Sigmoid colon (tissue), 6 donors: ENCODE measurements at regions not wholly inside any gene's neighbourhood (a gene's known extent, or its start where the extent isn't known, plus 50 kb on each side); places are given as distances from the start of the nearest gene placed in this dataset.

Experiments used
- DNase-seq: peaks from one replicate; pipeline ENCODE4 v3.0.0-alpha.2; 2019
- H3K27ac ChIP-seq, 4 donors: fragments of 200-600 bp; sonication (generic); one replicate each; pipeline ENCODE4 v1.5.1; 2016 to 2019; ENCODE audit warnings: mild to moderate bottlenecking in 1 of 4
- H3K27me3 ChIP-seq, 3 donors: fragments of 200-600 bp; sonication (generic); one replicate each; pipeline ENCODE4 v1.5.1; 2019; ENCODE audit warnings: mild to moderate bottlenecking in 1 of 3
- H3K36me3 ChIP-seq, 4 donors: fragments of 200-600 bp; sonication (generic); one replicate each; pipeline ENCODE4 v1.5.1; 2016 to 2019
- H3K4me1 ChIP-seq, 4 donors: fragments of 200-600 bp; sonication (generic); one replicate each; pipeline ENCODE4 v1.5.1; 2017 to 2019
- H3K4me3 ChIP-seq, 4 donors: fragments of 200-600 bp; sonication (generic); one replicate each; pipeline ENCODE4 v1.5.1; 2017 to 2019; ENCODE audit warnings: mild to moderate bottlenecking in 2 of 4, moderate library complexity in 1 of 4
- H3K9me3 ChIP-seq, 4 donors: fragments of 200-600 bp in 3 of 4; sonication (generic) in 3 of 4; one replicate each; pipeline versions ENCODE4 v1.5.1 to v1.6.1; 2013 to 2019
- CTCF ChIP-seq, 4 experiments: fragments of 450-650 bp in 3 of 4; fragments of 200-600 bp in 1 of 4; IDR thresholded peaks; one replicate each; pipeline ENCODE4 v1.5.1; 2016 to 2019; ENCODE audit warnings: antibody characterized with exemption in 4 of 4, mild to moderate bottlenecking in 3 of 4, moderate library complexity in 2 of 4
- EP300 ChIP-seq, 4 donors: sonication (generic); formaldehyde crosslinking; IDR thresholded peaks; one replicate each; pipeline ENCODE4 v1.6.1; 2017; ENCODE audit warnings: antibody characterized with exemption in 4 of 4
- POLR2A ChIP-seq, 2 donors: fragments of 450-650 bp; IDR thresholded peaks; one replicate each; pipeline ENCODE4 v1.6.1; 2016; ENCODE audit warnings: antibody characterized with exemption in 2 of 2, mild to moderate bottlenecking in 2 of 2, moderate library complexity in 2 of 2
- POLR2AphosphoS5 ChIP-seq, 4 donors: sonication (generic); formaldehyde crosslinking; IDR thresholded peaks; one replicate each; pipeline ENCODE4 v1.6.1; 2017; ENCODE audit warnings: antibody characterized with exemption in 4 of 4
- WGBS, 2 donors: extraction: QIAGEN DNeasy Blood & Tissue Kit; methylation state at CpG; one replicate each; pipeline ENCODE4 v1.1.7; 2013; 5-methylcytosine and 5-hydroxymethylcytosine counted together
- intact Hi-C: fragments of 100-400 bp; cut with DNase I; formaldehyde crosslinking; loops from one replicate; pipeline ENCODE4 v1.15.1; 2023
- donor health status: healthy with polysubstance abuse.
- donor health status: healthy.

GRCh38 chr10:78255214-78255613, 221.6 kb downstream of the RPS24 start:
- intact Hi-C loops: no loop called here
- no peaks in the 10 kb centered on the region for H3K27me3 ChIP-seq
- H3K36me3 ChIP-seq: no peaks in the 10 kb centered on the region
- no peaks in the 10 kb centered on the region for H3K9me3 ChIP-seq
- H3K4me1 ChIP-seq: peaks cover 0 to 16% (median 12%) of the 10 kb centered on the region in 4 donors
- TF ChIP-seq CTCF (IDR thresholded peaks at IDR 0.05) (no peak), EP300 (IDR thresholded peaks at IDR 0.05) (no peak), POLR2AphosphoS5 (IDR thresholded peaks at IDR 0.05) (no peak), POLR2A (IDR thresholded peaks at IDR 0.05) (no peak)
- no peak for DNase-seq
- no peak overlapping the region for H3K4me3 ChIP-seq
- peak overlapping the region in 3 of 4 donors; percentile 74 to 83 (median 76) for H3K27ac ChIP-seq
- 70 to 80% methylated on average over 3 of the region's 3 CpGs for WGBS, 2 donors

- Histone ChIP-seq H3K4me1 (peaks cover 0 to 16% (median 12%) of the 10 kb centered on the region in 4 donors), H3K27ac (peak overlapping the region; percentile 74 to 83 (median 76)), H3K9me3 (no peaks in the 10 kb centered on the region), H3K27me3 (no peaks in the 10 kb centered on the region), H3K36me3 (no peaks in the 10 kb centered on the region), H3K4me3 (no peak overlapping the region)
- DNase-seq: peak; percentile 84
- intact Hi-C loops: no loop called here
- TF ChIP-seq EP300 (IDR thresholded peaks at IDR 0.05) (peak in 1 of 4 donors; percentile 36), POLR2A (IDR thresholded peaks at IDR 0.05) (no peak), POLR2AphosphoS5 (IDR thresholded peaks at IDR 0.05) (peak; percentile 20 to 87 (median 70)), CTCF (IDR thresholded peaks at IDR 0.05) (no peak)
- WGBS, 2 donors: 69 to 73% methylated on average over 9 of the region's 9 CpGs
These were observed 222.4 kb downstream of the RPS24 start for GRCh38 chr10:78255796-78256638.

- H3K4me3 ChIP-seq: no peak overlapping the region
- no peaks in the 10 kb centered on the region for H3K27me3 ChIP-seq
- TF ChIP-seq CTCF (IDR thresholded peaks at IDR 0.05): no peak
- TF ChIP-seq POLR2AphosphoS5 (IDR thresholded peaks at IDR 0.05): no peak
- no peak for TF ChIP-seq EP300 (IDR thresholded peaks at IDR 0.05)
- no peak for TF ChIP-seq POLR2A (IDR thresholded peaks at IDR 0.05)
- H3K4me1 ChIP-seq: peaks cover 0 to 16% (median 12%) of the 10 kb centered on the region in 4 donors
- no peaks in the 10 kb centered on the region for H3K9me3 ChIP-seq
- DNase-seq: no peak
- no peak overlapping the region for H3K27ac ChIP-seq
- WGBS, 2 donors: 69 to 87% methylated on average over 4 of the region's 4 CpGs
- H3K36me3 ChIP-seq: no peaks in the 10 kb centered on the region
- intact Hi-C loops: no loop called here
These were observed 224.8 kb downstream of the RPS24 start for GRCh38 chr10:78258323-78259030.

GRCh38 chr10:78259391-78259790, 225.7 kb downstream of the RPS24 start:
- H3K36me3 ChIP-seq: no peaks in the 10 kb centered on the region
- H3K4me3 ChIP-seq: no peak overlapping the region
- H3K27ac ChIP-seq: no peak overlapping the region
- no peaks in the 10 kb centered on the region for H3K9me3 ChIP-seq
- TF ChIP-seq CTCF (IDR thresholded peaks at IDR 0.05) (no peak), POLR2AphosphoS5 (IDR thresholded peaks at IDR 0.05) (no peak), POLR2A (IDR thresholded peaks at IDR 0.05) (no peak), EP300 (IDR thresholded peaks at IDR 0.05) (no peak)
- no peak for DNase-seq
- intact Hi-C loops: no loop called here
- peaks cover 0 to 16% (median 12%) of the 10 kb centered on the region in 4 donors for H3K4me1 ChIP-seq
- 86 to 94% methylated on average over 3 of the region's 3 CpGs for WGBS, 2 donors
- H3K27me3 ChIP-seq: no peaks in the 10 kb centered on the region
